PC-3 (cell line): ENCODE measurements at regions not wholly inside any gene's neighbourhood (a gene's known extent, or its start where the extent isn't known, plus 50 kb on each side); places are given as distances from the start of the nearest gene placed in this dataset.

Experiments used
- CTCF ChIP-seq: fragments of 300-600 bp; sonication (generic); conservative IDR thresholded peaks from 2 replicates; pipeline ENCODE4 v1.5.1; 2017; ENCODE audit warnings: antibody characterized with exemption, low read depth, mild to moderate bottlenecking, low read length
- EZH2phosphoT487 ChIP-seq: fragments of 300-600 bp; sonication (generic); IDR thresholded peaks from 2 replicates; pipeline ENCODE4 v1.6.1; 2018; ENCODE audit warnings: mild to moderate bottlenecking, antibody characterized with exemption, low read length, borderline replicate concordance

- no peak for TF ChIP-seq CTCF
- no peak for TF ChIP-seq EZH2phosphoT487
Measured at GRCh38 chr6:45780523-45780922, 235.1 kb downstream of the CLIC5 start.
